AML-193 (cell line): ENCODE measurements at regions not wholly inside any gene's neighbourhood (a gene's known extent, or its start where the extent isn't known, plus 50 kb on each side); places are given as distances from the start of the nearest gene placed in this dataset.

Experiments used
- DNase-seq, 2 experiments: peaks; one replicate each; lab custom pipeline; 2025; lab: John Stamatoyannopoulos, UW

DNA sequence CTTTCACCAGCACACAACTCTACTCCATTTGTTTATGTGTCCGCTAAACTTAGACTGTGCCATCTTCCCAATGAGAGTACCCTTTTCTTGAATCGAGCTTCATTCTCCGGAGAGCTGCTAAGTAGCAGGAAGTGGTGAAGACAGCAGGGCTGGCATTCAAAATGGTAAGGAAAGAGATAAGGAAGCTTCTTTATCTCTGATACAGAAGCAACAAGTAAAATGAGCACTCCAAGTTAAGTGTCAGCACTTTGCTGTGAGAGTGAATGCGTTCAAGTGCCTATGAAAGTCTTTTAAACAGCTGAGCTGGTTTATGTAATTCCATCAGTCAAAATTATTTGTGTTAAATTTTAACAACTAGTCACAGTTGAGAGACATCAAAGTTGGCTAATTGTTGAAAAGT lies 386.8 kb upstream of the PTPRD start:
- no peak for DNase-seq

DNA sequence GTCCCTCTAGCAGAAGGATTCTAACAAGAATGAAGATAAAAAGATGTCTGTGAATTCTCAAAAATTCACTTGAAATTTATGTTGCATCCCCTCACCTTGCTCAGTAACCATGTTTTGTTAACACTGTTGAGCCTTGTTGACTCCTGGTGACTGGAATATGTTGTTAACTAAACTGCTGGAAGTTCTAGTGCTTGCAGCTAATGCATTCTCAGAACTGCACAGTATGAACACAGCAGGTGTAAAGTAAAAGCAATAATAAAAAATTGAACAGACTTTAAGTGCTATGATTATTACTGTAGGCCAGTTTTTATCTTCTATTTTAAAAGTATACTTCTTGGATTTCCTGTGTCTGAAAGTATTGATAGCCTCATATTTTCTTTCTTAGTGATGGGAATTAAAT lies 388.7 kb upstream of the PTPRD start:
- no peak for DNase-seq

DNA sequence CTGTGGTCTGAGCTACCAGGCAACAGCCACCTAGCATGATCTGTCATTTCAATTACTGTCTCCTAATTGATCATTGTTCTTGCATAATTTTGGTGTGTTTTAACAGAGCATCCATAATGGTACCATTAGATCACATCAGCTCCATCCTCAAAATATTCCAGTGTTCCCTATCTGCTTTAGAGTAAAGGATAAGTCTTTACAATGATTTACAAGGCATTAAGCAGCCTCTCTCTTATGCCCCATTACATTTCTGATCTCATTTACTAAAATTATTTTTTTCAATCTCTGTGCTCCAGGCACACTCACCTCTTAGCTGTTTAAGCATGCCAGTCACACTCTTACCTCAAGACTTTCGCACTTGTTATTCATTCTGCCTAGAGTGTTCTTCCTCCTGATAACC lies 389.9 kb upstream of the PTPRD start:
- no peak for DNase-seq

DNA sequence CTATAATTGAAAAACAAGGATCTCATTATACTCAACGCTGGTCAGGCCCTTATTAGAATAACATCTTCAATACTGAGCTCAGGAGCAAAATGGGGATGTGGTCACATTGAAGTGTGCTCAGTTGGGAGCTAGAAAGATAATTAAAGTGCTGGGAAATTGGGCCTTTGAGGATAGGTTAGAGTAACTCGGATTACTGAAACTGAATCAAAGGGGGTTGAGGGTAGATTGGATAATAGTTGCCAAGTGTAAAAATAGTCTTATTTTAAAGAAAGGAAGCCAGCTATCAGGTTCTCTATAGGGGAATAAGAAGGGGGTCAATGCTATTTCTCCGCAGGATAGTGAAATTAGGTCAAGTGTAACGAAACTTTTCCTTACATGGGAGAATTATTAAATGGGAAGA lies 391.0 kb upstream of the PTPRD start:
- DNase-seq, result no peak

DNA sequence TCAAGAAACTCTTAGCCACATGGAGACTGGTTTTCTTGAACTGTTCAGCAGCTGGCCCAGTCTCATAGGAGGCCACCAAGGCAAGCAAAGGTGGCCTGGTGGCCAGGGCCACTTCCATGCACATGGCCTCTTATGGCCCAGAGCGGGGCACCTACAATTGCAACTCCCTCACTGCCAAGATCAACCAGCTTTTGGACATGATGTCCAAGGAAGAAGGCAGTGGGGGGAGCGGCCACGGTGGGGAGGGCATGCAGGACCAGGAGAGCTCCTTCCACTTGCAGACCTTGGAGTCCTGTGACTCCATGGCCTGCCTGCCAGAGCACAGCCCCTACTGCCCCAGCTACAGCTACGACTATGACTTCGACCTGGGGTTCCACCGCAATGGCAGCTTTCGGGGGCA lies 398.9 kb upstream of the PTPRD start:
- no peak for DNase-seq

DNA sequence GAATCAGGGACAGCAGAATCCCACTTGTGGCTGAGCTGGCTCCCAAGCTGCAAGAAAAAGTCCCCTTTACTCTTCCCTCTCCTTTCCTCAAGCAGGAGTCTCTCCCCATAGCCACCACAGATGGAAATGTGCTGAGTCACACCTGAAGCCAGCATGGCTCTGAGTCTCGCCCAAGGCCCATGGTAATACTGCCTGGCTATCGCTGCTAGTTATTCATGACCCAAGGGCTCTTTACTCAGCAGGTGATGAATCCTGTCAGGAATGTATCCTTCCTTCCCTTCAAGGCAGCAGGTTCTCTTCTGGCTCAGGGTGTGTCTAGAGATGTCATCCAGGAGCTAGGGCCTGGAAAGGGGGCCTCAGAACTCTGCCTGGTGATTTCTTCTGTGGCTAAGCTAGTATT lies 403.3 kb upstream of the PTPRD start:
- no peak for DNase-seq

DNA sequence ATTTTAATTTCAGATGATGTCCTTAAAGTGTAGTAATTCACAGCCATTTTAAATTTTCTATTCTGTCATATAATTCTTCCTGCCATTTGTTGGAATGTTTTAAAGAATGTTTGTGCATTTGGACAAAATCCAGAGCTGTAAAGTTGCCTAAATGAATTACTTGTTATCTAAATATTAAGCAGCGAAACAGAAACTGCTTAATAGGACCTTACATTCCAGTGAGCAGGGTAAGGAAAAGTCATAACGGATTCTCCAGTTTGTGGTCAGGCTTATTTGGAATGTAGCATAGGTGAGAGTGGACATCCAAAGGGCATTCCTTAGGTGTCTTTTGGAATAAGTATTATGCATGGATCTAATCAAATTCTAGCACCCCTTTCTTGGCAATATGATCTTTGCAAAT lies 410.4 kb upstream of the PTPRD start:
- no peak for DNase-seq

DNA sequence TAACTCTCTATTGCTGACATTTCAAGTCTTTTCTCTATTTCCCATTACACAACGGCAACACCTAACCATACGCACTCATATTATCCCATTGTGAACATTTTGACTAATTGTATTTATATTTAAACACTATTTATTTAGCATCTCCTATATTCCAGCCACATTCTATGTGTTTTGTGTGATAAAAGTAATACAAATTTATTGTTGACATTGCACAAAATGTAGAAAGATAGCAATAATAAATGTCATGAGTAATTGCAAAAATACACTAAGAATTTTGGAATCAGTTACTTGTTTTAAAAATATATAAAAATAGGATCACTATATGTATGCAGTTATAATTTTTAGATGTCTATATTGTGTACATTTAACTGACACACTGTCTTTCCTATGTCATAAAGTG lies 413.0 kb upstream of the PTPRD start:
- no peak for DNase-seq

DNA sequence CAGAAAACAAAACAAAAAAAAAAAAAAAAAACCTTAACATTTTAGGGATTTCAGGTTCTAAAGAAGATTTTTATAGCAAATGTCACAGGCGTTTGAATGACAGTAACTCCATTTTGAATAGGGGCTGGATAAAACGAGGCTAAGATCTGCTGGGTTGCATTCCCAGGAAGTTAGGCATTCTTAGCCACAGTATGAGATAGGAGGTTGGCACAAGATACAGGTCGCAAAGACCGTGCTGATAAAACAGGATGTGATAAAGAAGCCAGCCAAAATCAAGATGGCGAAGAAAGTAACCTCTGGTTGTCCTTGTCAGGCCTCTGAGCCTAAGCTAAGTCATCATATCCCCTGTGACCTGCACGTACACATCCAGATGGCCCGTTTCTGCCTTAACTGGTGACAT lies 425.6 kb upstream of the PTPRD start:
- DNase-seq, result no peak

DNA sequence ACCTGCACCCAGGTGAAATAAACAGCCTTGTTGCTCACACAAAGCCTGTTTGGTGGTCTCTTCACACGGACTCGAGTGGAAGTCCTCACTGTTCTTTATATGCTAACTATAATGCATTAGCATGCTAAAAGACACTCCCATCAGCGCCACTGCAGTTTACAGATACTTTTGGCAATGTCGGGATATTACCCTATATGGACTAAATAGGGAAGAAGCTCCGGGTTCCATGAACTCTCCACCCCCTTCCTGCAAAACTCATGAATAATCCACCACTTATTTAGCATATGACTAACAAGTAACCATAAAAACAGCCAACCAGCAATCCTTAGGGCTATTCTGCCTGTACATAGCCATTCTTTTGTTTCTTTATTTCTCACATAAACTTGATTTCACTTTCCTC lies 426.2 kb upstream of the PTPRD start:
- DNase-seq, result no peak

DNA sequence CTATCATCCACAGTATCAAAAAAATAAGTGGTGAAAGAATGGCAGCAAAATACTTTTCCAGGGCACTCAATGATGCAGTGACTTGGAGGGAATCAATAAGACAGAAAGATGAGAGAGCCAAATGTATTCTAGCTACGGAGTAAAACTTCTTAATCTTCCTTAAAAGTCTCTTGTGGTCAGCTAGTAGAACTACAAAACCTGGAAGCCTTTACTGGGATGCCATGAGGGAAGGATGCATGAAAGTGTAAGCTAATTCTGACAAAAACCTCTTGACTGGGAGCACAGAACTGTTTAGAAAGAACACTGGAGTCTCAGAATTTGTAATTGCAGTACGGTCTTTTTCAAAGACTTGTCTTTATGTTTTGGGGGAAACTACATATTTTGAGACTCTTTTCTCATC lies 432.8 kb upstream of the PTPRD start:
- DNase-seq, result no peak

DNA sequence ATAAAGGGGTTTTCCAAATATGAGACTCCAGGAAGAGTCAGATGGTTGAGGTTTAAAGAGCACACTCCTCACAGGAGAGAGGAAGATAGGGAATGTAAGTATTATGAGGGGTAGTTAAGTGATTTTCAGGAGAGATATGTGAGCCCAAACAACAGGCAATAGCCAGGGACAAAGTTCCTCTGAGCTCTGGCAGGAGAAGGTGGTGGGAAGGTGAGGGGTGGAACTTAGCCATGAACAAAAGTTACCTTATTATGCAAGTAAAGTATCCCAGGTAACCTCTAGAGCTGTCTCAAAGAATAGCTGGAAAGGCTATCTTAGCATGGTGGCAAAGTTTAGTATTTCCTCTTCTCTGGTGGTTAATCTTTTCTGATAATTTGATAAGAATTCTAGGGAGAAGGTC lies 450.5 kb upstream of the PTPRD start:
- DNase-seq, result no peak

DNA sequence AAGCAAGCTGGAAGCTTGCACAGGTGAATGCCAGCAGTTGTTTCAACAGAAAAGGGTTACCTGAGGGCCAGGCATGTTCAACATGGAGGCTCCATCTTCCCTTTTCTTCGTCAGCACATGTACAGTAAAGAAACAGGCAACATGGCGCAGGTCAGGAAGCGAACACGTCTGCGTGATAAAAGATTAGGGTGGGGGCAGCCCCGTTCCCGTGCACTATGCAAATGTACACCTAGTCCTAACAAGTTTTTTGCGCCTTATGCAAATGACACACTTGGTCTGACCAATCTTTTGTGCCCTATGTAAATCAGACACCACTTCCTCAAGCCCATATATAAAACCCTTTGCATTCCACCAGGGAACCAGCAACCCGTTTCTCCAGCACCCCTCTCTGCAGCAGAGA lies 452.1 kb upstream of the PTPRD start:
- DNase-seq, result no peak

DNA sequence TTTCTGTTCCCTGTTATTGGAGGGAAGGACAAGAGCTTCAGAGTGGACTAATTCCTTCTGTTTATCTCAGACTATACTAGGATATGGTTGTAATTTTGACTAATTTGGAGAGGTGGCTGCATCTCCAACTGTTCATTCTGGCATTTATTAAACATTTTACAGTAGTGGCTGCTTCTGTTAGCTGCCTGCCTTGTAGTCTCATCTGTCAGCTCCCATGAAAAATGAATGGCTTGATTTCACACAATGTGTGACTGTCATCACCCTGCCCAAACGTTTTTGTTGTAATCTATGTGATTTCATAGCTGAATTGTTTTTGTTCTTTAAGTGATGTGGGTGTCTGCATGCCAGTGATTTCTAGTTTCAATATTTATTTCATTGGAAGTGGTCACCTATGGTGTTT lies 459.4 kb upstream of the PTPRD start:
- DNase-seq, result no peak

DNA sequence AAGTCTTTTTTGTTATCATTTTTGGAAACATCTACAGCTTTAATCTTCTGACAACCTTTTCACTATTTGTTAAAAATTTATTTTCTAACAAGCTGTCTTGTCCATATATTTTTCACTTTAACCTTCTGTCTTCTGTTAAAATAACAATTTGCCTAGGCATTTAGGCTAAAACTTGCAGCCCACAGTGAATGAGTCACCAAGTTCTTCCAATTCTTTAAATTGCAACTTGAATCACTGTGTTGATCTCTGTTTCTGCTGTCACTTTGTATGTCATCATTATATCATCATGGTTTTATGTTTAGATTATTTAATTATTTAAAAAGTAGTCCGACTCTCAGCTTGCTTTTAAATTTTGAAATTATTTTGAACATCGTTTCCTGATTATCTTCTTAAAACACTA lies 473.8 kb upstream of the PTPRD start:
- no peak for DNase-seq

DNA sequence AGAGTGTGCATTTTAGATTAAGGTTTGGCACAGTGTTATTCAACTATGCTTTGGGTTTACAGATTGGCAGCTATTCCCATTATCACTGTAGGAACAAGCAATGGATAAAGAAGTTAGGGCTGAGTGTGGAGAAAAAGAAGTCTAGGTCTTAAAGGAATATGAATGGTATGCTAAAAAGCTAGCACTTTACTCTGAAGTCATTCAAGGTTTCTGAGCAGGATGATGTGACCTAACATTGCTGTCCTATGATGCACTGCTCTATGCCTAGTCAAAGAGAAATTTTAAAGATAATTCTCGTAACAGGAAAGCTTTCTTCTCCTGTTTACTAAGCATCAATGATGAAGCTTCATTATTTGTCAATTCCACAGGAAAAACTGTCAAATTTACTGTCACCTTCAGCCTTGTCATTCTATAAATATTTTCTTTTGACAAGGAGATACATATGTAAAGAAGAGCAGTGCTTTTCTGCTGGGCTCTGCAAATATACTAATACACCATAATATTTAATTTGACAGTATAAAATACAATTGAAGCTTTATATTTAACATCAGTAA lies 476.1 kb upstream of the PTPRD start:
- no peak for DNase-seq

DNA sequence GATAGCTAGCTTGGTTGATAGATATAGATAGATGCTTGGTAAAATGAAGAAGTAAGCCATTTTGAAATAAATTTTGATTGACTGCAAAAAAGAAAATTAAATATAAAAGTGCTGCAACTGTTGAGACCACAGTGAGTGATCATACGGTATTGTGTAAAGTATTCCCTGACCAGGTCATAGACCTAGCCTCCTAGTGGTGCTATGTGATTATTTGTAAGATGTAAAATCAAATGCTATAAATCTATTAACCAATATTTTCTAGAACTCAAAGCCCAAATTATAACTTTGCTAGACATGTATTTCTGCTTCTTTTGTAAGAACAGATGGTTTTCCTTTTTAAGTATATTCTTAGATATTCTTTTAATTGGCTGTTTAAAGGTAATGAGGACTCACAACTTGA lies 480.2 kb upstream of the PTPRD start:
- no peak for DNase-seq

DNA sequence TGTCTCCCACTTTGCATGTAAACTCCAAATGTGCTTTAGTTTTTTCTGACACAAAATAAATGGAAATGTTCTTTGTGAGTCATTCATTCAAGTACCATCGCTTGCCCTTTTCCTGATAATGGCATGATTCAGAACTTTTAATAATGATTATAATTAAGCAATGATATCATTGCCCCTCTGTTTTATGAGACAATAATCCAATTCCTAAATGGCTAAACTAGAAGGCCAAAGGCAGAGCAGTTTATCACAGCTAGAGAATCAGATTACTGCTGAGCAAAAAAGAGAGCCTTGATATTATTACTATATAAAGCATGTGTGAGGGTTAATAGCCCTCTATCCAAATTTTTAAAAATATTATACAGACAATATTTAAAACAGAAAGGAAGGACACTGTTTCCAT lies 484.2 kb upstream of the PTPRD start:
- DNase-seq, result no peak

DNA sequence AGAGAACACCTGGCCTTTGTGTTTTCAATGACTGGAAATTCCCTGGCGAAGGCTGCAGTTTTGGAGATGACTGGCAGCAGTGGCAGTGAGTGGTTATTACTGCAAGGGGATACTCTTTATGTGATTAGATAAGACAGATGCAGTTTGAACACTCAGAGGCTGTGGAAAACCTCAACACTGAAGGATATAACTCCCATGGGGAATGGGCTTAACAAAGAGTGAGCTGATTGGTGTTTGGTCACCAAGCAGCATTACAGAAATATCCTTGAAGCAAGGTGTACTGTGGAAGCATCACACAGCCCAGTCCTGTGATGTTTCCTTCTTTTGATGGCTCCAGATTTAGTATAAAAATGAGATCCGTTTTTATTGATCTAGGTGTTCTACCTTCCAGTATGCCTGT lies 490.7 kb upstream of the PTPRD start:
- no peak for DNase-seq

DNA sequence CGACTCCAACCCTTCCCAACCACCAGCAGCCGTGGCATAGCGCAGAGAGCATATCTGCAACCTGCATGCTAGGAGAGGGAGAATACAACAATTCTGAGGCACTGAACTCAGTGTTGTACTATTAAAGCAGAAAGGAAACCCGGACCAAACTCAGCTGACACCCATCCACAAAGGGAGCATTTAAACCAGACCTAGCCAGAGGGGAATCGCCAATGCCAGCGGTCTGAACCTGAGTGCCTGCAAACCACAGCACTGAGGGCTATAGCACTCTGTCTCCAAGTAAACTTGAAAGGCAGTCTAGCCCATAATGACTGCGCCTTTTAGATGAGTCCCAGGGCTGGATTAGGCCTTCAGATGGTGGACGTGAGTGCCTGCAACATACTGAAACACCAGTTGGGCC lies 494.4 kb upstream of the PTPRD start:
- no peak for DNase-seq

DNA sequence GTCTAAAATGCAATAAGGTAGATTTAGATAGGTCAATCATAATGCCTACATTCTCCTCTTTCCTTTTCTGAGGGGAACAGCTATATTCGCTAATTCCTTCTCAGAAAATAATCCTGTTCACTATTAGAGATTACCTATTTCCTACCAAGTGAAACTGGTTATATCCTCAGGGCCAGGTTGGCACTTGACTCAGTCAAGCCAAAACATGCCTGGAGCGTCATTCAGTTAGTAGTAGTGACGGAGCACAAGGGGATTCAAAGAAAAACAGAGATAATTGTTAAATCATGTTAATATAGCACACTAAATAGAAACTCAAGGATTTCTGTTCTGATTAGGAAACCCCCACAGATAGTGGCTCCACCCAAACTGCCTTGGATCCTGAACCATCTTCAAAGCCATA lies 515.4 kb upstream of the PTPRD start:
- DNase-seq, result no peak

DNA sequence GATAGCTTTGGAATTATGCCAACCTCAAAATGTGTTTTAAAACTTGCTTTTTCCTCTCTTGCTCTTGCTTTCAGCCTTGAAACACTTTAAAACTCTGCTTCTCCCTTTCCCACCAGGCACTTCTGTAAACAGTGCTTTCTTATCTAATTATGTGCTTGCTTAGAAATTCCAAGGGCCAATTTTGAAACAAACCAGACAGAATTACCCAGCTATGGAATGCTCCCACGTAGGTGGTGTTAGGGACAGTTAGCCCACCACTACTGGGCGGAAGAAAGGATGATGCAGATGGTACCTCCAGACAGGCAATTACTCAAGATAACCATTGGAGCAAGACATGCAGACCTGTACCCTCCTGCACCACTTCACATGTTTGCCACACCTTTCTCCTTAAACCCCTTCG lies 523.0 kb upstream of the PTPRD start:
- no peak for DNase-seq

DNA sequence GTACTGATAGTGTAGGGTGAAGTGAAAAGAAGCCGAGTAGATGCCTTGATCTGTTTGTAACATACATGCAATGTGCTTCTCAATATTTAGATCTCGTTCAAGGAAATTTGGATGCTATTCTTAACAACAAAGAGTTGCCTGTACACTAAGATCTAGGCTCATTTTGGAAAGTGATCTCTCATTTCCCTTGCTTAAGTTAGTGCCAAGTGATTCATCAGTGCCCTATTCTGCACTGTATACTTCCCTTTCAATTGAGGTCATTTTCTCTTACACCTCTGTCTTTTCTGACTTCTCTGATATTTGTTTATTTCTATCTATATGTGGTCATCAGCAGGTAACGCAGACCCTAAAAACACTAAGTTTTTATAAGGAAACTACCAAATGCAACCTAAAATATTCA lies 528.6 kb upstream of the PTPRD start:
- no peak for DNase-seq

DNA sequence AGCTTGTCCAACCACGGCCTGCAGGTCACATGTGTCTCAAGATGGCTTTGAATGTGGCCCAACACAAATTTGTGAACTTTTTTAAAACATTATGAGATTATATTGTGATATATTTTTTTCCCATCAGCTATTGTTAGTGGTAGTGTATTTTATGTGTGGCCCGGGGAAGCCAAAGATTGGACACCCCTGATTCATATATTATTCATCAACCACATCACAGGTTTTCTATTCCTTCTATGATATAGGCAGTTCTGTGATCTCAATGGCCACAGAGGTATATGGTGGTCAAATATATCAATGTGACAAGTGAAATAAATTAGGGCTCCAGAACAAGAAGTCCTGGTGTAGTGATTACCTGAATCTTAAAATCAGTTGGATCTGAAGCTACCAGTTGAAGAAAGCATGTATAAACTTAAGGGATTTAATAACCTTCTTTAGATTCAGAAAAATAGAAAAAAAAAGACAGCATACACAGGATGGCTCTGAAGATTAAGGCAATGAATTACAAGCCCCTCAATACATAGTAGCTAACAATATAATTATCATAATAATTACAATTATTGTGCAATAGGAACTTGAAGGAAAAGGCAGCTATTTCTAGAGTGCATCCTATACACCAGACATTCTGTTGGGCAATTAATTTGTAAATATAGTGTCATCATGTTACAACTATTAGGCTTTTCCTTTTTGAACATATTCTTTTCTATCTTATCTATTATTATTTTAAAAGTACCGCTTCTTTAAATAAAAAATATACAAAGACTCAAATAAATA lies 530.4 kb upstream of the PTPRD start:
- DNase-seq, result no peak
